ENCODE measurements at regions not wholly inside any gene's neighbourhood (a gene's known extent, or its start where the extent isn't known, plus 50 kb on each side); places are given as distances from the start of the nearest gene placed in this dataset.

DNA sequence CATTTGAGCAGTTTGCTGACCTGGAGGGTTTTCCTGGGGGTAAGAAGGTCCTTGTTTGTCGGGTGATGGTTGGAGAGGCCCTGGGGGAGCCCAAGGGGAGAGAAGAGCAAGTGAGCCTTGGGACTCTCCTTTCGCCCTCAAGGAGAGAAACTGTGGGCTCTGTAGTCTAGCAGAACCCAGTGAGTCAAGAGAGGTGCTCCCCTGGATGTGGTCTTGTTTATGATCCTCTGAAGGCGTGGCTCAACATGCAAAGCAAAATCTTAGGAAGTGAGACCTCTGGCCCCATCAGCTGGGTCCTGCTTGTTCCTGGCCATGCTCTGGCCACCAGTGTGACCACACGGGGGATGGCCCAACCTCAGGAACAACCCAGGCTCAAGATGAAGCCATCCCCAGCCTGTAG lies 66.5 kb upstream of the ALX4 start:
- TF ChIP-seq, protein P1, sequence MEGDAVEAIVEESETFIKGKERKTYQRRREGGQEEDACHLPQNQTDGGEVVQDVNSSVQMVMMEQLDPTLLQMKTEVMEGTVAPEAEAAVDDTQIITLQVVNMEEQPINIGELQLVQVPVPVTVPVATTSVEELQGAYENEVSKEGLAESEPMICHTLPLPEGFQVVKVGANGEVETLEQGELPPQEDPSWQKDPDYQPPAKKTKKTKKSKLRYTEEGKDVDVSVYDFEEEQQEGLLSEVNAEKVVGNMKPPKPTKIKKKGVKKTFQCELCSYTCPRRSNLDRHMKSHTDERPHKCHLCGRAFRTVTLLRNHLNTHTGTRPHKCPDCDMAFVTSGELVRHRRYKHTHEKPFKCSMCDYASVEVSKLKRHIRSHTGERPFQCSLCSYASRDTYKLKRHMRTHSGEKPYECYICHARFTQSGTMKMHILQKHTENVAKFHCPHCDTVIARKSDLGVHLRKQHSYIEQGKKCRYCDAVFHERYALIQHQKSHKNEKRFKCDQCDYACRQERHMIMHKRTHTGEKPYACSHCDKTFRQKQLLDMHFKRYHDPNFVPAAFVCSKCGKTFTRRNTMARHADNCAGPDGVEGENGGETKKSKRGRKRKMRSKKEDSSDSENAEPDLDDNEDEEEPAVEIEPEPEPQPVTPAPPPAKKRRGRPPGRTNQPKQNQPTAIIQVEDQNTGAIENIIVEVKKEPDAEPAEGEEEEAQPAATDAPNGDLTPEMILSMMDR (IDR thresholded peaks at IDR 0.05; ENCODE audit: insufficient read depth, low read length) = no peak
- TF ChIP-seq, protein P2, sequence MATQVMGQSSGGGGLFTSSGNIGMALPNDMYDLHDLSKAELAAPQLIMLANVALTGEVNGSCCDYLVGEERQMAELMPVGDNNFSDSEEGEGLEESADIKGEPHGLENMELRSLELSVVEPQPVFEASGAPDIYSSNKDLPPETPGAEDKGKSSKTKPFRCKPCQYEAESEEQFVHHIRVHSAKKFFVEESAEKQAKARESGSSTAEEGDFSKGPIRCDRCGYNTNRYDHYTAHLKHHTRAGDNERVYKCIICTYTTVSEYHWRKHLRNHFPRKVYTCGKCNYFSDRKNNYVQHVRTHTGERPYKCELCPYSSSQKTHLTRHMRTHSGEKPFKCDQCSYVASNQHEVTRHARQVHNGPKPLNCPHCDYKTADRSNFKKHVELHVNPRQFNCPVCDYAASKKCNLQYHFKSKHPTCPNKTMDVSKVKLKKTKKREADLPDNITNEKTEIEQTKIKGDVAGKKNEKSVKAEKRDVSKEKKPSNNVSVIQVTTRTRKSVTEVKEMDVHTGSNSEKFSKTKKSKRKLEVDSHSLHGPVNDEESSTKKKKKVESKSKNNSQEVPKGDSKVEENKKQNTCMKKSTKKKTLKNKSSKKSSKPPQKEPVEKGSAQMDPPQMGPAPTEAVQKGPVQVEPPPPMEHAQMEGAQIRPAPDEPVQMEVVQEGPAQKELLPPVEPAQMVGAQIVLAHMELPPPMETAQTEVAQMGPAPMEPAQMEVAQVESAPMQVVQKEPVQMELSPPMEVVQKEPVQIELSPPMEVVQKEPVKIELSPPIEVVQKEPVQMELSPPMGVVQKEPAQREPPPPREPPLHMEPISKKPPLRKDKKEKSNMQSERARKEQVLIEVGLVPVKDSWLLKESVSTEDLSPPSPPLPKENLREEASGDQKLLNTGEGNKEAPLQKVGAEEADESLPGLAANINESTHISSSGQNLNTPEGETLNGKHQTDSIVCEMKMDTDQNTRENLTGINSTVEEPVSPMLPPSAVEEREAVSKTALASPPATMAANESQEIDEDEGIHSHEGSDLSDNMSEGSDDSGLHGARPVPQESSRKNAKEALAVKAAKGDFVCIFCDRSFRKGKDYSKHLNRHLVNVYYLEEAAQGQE (IDR thresholded peaks at IDR 0.05; ENCODE audit: insufficient replicate concordance, low read depth) = no peak
- TF ChIP-seq POLR2AphosphoS5 (IDR thresholded peaks at IDR 0.05; ENCODE audit: low read depth) = no peak
- TF ChIP-seq SPI1 (IDR thresholded peaks at IDR 0.05; ENCODE audit: borderline replicate concordance, low read depth) = no peak
- no peak for TF ChIP-seq GABPA (IDR thresholded peaks at IDR 0.05; ENCODE audit: low read depth)

Measured in HL-60 (cell line).